NCI-H2196 treated with DMSO at 0.1 percent for 48 hours (cell line): ENCODE measurements at regions not wholly inside any gene's neighbourhood (a gene's known extent, or its start where the extent isn't known, plus 50 kb on each side); places are given as distances from the start of the nearest gene placed in this dataset.

Experiments used
- DNase-seq: peaks from one replicate; lab custom pipeline; 2025; ENCODE audit not compliant: unreplicated experiment; lab: John Stamatoyannopoulos, UW

GRCh38 chr3:190252080-190252479 is 70.2 kb downstream of the CLDN1 start:
- DNase-seq, result no peak

- no peak for DNase-seq
Observed at GRCh38 chr3:190249414-190249813, 72.8 kb downstream of the CLDN1 start.

- no peak for DNase-seq
Observed at GRCh38 chr3:190242147-190242546, 80.1 kb downstream of the CLDN1 start.

GRCh38 chr3:190239325-190239724 is 82.9 kb downstream of the CLDN1 start:
- no peak for DNase-seq

GRCh38 chr3:190238871-190239270 is 83.4 kb downstream of the CLDN1 start:
- DNase-seq, result no peak

- DNase-seq, result no peak
Observed at GRCh38 chr3:190234621-190235020, 87.6 kb downstream of the CLDN1 start.

GRCh38 chr3:190229632-190230424 is 92.4 kb downstream of the CLDN1 start:
- no peak for DNase-seq

- no peak for DNase-seq
Observed at GRCh38 chr3:190227064-190227463, 95.2 kb downstream of the CLDN1 start.

GRCh38 chr3:190224863-190225692 is 97.2 kb downstream of the CLDN1 start:
- no peak for DNase-seq

- no peak for DNase-seq
Observed at GRCh38 chr3:190224456-190224855, 97.8 kb downstream of the CLDN1 start.

- DNase-seq, result no peak
Observed at GRCh38 chr3:190222916-190223315, 99.3 kb downstream of the CLDN1 start.

GRCh38 chr3:190222360-190222759 is 99.9 kb downstream of the CLDN1 start:
- no peak for DNase-seq

- no peak for DNase-seq
Observed at GRCh38 chr3:190220362-190220761, 99.7 kb upstream of the P3H2 start.

GRCh38 chr3:190217081-190217480 is 96.4 kb upstream of the P3H2 start:
- no peak for DNase-seq

- DNase-seq, result no peak
Observed at GRCh38 chr3:190213727-190214126, 93.0 kb upstream of the P3H2 start.

- no peak for DNase-seq
Observed at GRCh38 chr3:190210608-190211007, 89.9 kb upstream of the P3H2 start.

GRCh38 chr3:190209533-190209932 is 88.8 kb upstream of the P3H2 start:
- no peak for DNase-seq

- DNase-seq, result no peak
Observed at GRCh38 chr3:190208196-190208595, 87.5 kb upstream of the P3H2 start.

- no peak for DNase-seq
Observed at GRCh38 chr3:190205739-190206138, 85.0 kb upstream of the P3H2 start.

- no peak for DNase-seq
Observed at GRCh38 chr3:190204200-190204599, 83.5 kb upstream of the P3H2 start.

- no peak for DNase-seq
Observed at GRCh38 chr3:190197346-190197763, 76.7 kb upstream of the P3H2 start.

GRCh38 chr3:190194506-190194905 is 73.8 kb upstream of the P3H2 start:
- no peak for DNase-seq
